Inferior parietal cortex (tissue), 1 donor: ENCODE measurements at regions not wholly inside any gene's neighbourhood (a gene's known extent, or its start where the extent isn't known, plus 50 kb on each side); places are given as distances from the start of the nearest gene placed in this dataset.

Experiments
- DNase-seq: peaks from one replicate; pipeline ENCODE4 v3.0.0-alpha.2; 2016; ENCODE audit errors: extremely low spot score

- no peak for DNase-seq
These were observed 74.7 kb upstream of the RAB6C start for GRCh38 chr2:129904532-129905446.

GRCh38 chr2:129905664-129906081 is 73.8 kb upstream of the RAB6C start:
- DNase-seq, result no peak

DNA sequence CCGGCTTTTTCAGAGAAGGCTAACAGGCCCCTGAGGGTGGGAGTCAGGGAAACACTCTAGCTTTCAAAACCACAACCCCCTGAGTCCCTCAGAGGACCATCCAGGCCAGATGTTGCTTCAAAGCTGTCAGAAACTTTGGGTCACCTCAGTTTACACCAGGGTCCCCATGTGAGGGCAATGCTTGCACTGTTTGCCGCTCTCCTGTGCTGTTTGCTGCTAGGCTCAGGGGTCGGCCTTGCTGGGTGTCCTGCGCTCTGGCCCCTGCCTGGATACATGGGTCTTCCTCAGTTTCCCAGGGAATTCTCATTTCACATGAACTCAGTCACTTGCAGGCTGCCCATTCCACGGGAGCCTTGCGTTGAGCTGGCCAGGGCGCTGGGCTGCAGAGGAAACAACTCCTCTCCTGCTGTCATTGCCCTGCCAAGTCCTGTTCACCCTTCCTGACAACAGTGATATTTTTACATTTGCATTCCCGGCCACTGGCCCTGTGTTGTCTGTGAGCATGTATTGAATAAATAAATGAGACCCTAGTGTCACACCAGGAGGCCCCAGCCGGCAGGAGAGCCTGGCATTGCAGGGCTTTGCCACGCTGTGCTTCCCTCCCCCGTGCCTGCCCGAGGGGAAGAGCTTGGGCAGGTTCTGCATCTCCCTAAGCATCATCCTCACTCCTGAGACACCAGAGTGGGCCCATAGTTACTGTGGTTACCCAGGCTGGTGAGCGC is 73.2 kb upstream of the RAB6C start:
- no peak for DNase-seq

- DNase-seq, result no peak
These were observed 72.6 kb upstream of the RAB6C start for GRCh38 chr2:129906861-129907235.

GRCh38 chr2:129907256-129907998 is 72.0 kb upstream of the RAB6C start:
- no peak for DNase-seq

GRCh38 chr2:129908721-129909373 is 70.6 kb upstream of the RAB6C start:
- DNase-seq, result no peak

- DNase-seq, result no peak
These were observed 69.6 kb upstream of the RAB6C start for GRCh38 chr2:129909651-129910418.

GRCh38 chr2:129910446-129911362 is 68.8 kb upstream of the RAB6C start:
- no peak for DNase-seq

DNA sequence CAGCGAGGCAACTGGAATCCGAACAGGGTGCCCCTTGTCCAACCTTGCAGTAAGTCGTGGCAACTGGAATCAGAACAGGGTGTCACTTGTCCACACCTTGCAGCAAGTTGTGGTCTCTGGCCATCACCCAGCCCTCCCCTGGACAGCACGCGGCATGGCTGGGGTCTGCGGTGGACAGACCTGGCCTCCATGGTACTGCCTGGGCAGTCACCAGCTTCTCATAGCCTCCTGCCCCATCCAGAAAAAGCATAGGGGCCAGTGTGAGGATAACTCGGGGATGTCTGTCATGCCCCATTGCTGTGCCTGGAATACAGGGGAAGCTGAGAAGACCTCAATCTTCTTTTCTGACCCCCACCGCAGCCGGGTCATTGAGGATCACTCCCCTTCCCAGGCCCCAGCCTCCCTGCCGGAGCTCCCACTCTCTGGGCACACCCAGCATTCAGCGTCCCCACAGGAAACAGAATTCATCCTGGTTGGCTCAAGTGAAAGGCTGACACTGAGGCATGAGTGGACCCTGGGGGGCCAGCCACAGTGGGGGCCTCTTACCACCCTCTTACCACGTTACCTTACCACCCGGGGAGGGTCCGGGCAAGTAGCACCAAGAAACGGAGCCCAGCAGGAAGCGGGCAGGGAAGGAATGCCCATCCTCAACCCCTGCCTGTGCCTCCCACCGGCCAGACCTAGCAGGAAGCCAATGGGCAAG is 68.0 kb upstream of the RAB6C start:
- no peak for DNase-seq

DNA sequence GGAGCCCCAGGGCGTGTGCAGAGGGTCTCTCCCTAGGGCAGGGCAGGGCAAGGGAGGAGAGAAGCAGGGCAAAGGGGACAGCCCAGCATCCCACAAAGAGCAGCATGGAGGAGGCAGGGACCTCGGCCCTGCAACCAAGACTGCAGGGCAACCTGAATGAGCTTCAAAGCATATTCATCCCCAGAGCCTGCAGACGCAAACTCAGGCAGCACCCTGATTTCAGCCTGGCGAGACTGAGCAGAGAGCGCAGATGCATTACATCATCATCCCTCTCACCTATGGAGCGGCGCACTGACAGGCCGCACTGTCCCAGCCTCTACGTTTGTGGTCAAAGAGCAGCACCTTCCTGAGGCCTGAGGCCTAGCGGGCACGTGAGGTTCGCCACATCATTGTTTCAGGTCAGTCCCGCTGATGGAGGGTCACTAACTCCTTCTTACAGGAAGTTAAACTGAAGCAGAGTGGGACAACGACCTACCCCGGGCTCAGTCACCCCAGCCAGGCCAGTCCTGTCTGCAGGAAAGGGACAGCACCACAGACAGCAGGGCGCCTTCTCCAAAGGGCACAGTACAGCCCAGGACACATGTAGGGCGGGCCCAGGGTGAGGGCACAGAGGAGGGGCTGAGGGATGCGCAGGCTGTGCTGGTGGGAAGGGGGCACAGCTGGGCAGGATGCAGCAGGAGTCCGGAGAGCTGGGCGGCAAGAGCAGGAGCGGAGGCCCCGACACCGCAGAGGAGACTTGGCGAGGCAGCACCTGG is 67.2 kb upstream of the RAB6C start:
- no peak for DNase-seq

GRCh38 chr2:129912871-129913694 is 66.4 kb upstream of the RAB6C start:
- DNase-seq, result no peak

DNA sequence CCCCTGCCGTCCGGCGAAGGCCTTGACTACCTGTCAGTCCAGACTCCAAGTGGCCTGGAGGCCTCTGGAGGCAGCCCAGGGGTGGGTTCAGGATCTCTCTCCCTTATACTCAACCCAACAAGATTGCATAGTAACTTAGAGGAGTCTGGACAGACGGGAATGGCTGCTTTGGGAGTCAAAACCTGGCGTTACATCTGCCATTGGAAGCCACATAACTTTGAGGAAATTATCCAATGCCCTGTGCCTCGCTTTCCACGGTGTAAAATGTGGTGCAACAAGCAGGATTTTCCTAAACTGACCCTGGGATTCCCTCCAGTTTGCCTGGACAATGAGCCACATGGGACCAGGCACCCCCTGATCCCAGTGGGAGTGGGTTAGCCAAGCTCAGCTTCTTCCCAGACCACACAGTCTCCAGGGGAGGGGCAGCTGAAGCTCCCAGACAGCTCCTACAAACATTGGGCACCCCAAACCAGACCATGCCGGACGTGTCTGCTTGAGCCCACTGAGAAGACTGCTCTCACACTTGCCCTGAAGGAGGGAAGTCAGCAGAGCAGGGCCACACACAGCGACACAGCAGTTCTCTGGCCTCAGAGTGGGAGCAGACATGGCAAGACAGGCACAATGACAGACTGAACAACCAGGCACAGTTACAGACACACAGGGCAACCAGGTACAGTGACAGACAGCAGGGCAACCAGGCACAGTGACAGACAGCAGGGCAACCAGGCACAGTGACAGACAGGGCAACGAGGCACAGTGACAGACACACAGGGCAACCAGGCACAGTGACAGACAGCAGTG is 65.6 kb upstream of the RAB6C start:
- DNase-seq, result no peak

GRCh38 chr2:129914538-129915302 is 64.7 kb upstream of the RAB6C start:
- no peak for DNase-seq

- DNase-seq, result no peak
These were observed 64.1 kb upstream of the RAB6C start for GRCh38 chr2:129915303-129915840.

DNA sequence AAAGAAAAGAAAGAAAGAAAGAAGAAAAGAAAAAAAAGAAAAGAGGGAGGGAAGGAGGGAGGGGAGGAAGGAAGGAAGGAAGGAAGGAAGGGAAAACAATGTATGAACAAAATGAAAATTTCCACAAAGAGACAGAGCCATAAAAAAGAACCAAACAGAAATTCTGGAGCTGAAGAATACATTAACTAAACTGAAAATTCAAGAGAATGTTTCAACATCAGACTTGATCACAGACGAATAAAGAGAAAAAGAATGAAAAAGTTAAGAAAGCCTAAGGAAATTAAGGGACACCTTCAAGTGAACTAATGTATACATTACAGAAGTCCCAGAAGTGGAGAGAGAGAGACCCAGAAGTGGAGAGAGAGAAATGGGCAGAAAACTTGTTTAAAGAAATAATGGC is 60.9 kb upstream of the RAB6C start:
- no peak for DNase-seq
